ENCODE measurements at regions not wholly inside any gene's neighbourhood (a gene's known extent, or its start where the extent isn't known, plus 50 kb on each side); places are given as distances from the start of the nearest gene placed in this dataset.

GRCh38 chr3:20307383-20307782 lies 121.4 kb upstream of the SGO1 start:
- H3K4me3 Mint-ChIP-seq (ENCODE audit: low read depth, unreplicated experiment) = no peak overlapping the region
- BruUV-seq (replicated peaks) = no TSS peak
- CTCF ChIA-PET = no interaction called here
- peaks cover 2% of the 10 kb centered on the region for H3K9me3 Mint-ChIP-seq (ENCODE audit: low read depth, unreplicated experiment)
- H3K36me3 Mint-ChIP-seq (ENCODE audit: insufficient read depth, unreplicated experiment) = no peaks in the 10 kb centered on the region
- DNase-seq = no peak
- intact Hi-C loops (cut with micrococcal nuclease; ENCODE audit: unreplicated experiment) = no loop called here
- no peaks in the 10 kb centered on the region for H3K4me1 Mint-ChIP-seq (ENCODE audit: low read depth, unreplicated experiment)
- no peak for TF ChIP-seq CTCF (IDR thresholded peaks at IDR 0.05; ENCODE audit: unreplicated experiment)
- no peak overlapping the region for H3K27ac Mint-ChIP-seq (ENCODE audit: unreplicated experiment)
- no peaks in the 10 kb centered on the region for H3K27me3 Mint-ChIP-seq (ENCODE audit: unreplicated experiment)

- intact Hi-C loops (cut with micrococcal nuclease; ENCODE audit: unreplicated experiment) = no loop called here
- Mint-ChIP-seq H3K4me1 (ENCODE audit: low read depth, unreplicated experiment) (no peaks in the 10 kb centered on the region), H3K9me3 (ENCODE audit: low read depth, unreplicated experiment) (peaks cover 2% of the 10 kb centered on the region), H3K4me3 (ENCODE audit: low read depth, unreplicated experiment) (no peak overlapping the region), H3K27ac (ENCODE audit: unreplicated experiment) (no peak overlapping the region), H3K27me3 (ENCODE audit: unreplicated experiment) (no peaks in the 10 kb centered on the region), H3K36me3 (ENCODE audit: insufficient read depth, unreplicated experiment) (no peaks in the 10 kb centered on the region)
- no peak for DNase-seq
- BruUV-seq (replicated peaks) = no TSS peak
- CTCF ChIA-PET = interaction anchor here (1.0 kb wide), 1 partner anchor 27 kb away, joined by 3 read pairs; no protein-coding TSS in a partner anchor
- TF ChIP-seq CTCF (IDR thresholded peaks at IDR 0.05; ENCODE audit: unreplicated experiment) = no peak
Observed at GRCh38 chr3:20305647-20306046, 119.6 kb upstream of the SGO1 start.

GRCh38 chr3:20302766-20303165 lies 116.8 kb upstream of the SGO1 start:
- H3K27me3 Mint-ChIP-seq (ENCODE audit: unreplicated experiment) = no peaks in the 10 kb centered on the region
- no peaks in the 10 kb centered on the region for H3K4me1 Mint-ChIP-seq (ENCODE audit: low read depth, unreplicated experiment)
- no peak overlapping the region for H3K27ac Mint-ChIP-seq (ENCODE audit: unreplicated experiment)
- intact Hi-C loops (cut with micrococcal nuclease; ENCODE audit: unreplicated experiment) = no loop called here
- no TSS peak for BruUV-seq (replicated peaks)
- peaks cover 2% of the 10 kb centered on the region for H3K9me3 Mint-ChIP-seq (ENCODE audit: low read depth, unreplicated experiment)
- no peaks in the 10 kb centered on the region for H3K36me3 Mint-ChIP-seq (ENCODE audit: insufficient read depth, unreplicated experiment)
- TF ChIP-seq CTCF (IDR thresholded peaks at IDR 0.05; ENCODE audit: unreplicated experiment) = no peak
- DNase-seq = no peak
- CTCF ChIA-PET = no interaction called here
- no peak overlapping the region for H3K4me3 Mint-ChIP-seq (ENCODE audit: low read depth, unreplicated experiment)

- Mint-ChIP-seq H3K9me3 (ENCODE audit: low read depth, unreplicated experiment) (peaks cover 3% of the 10 kb centered on the region), H3K36me3 (ENCODE audit: insufficient read depth, unreplicated experiment) (no peaks in the 10 kb centered on the region), H3K27ac (ENCODE audit: unreplicated experiment) (no peak overlapping the region), H3K4me1 (ENCODE audit: low read depth, unreplicated experiment) (no peaks in the 10 kb centered on the region), H3K4me3 (ENCODE audit: low read depth, unreplicated experiment) (no peak overlapping the region), H3K27me3 (ENCODE audit: unreplicated experiment) (no peaks in the 10 kb centered on the region)
- intact Hi-C loops (cut with micrococcal nuclease; ENCODE audit: unreplicated experiment) = no loop called here
- BruUV-seq (replicated peaks) = no TSS peak
- TF ChIP-seq CTCF (IDR thresholded peaks at IDR 0.05; ENCODE audit: unreplicated experiment) = no peak
- no peak for DNase-seq
- CTCF ChIA-PET = no interaction called here
Observed at GRCh38 chr3:20288050-20288449, 102.0 kb upstream of the SGO1 start.

Data from Calu3 (cell line).